ENCODE measurements at regions not wholly inside any gene's neighbourhood (a gene's known extent, or its start where the extent isn't known, plus 50 kb on each side); places are given as distances from the start of the nearest gene placed in this dataset.
A peak's percentile ranks its signal among the peaks of the same experiment; 100 is the strongest.

GRCh38 chr1:199641531-199641930, 386.0 kb upstream of the NR5A2 start:
- Histone ChIP-seq H3K27me3 (replicated peaks) (no peaks in the 10 kb centered on the region), H3K4me1 (replicated peaks) (no peaks in the 10 kb centered on the region), H3K36me3 (no peaks in the 10 kb centered on the region), H3K9me3 (replicated peaks) (no peaks in the 10 kb centered on the region), H3K27ac (no peak overlapping the region), H3K4me3 (no peak overlapping the region)
- no peak for DNase-seq (ENCODE audit: low read depth in 1 of 2, low spot score in 2 of 2)

DNA sequence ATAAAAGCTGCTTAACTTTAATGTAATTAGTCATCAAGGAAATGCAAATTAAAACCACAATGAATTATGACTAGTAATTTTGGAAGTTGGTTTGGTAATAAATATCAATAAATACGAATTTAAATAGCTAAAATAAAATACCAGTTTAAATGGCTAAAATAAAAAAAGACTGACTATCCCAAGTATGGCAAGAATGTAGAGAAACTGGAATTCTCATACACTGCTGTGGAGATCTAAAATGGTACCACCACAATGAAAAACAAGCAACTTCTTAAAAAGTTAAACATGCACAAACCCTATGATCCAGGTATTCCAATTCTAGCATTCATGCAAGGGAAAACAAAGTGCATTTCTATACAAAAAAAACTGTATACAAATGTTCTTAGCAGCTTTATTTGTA, 382.6 kb upstream of the NR5A2 start:
- no peaks in the 10 kb centered on the region for H3K36me3 ChIP-seq

DNA sequence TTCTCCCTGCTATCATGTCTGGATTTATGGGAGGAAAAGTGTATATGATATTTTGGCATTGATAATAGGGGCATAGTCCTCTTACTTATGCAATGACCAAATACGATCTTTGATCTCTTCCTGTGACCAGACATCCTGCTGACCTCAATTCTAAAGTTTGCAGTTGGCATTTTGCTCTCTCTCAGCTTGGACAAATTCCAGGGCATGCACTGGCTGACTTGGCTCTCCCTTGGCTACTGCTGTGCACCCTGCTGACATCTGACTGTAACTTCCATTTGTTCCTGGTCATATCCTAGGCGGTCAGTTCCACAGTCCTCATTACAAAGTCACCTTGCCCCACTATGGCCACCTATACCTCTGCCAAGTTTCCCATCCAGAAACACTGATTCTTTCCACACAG, 380.7 kb upstream of the NR5A2 start:
- DNase-seq (ENCODE audit: low read depth in 1 of 2, low spot score in 2 of 2), result no peak
- Histone ChIP-seq H3K4me3 (no peak overlapping the region), H3K9me3 (replicated peaks) (no peaks in the 10 kb centered on the region), H3K36me3 (no peaks in the 10 kb centered on the region), H3K27ac (no peak overlapping the region), H3K4me1 (replicated peaks) (no peaks in the 10 kb centered on the region), H3K27me3 (replicated peaks) (no peaks in the 10 kb centered on the region)

More for the DNA sequence above, 382.6 kb upstream of the NR5A2 start:
- H3K9me3 ChIP-seq (replicated peaks), result no peaks in the 10 kb centered on the region
- no peaks in the 10 kb centered on the region for H3K27me3 ChIP-seq (replicated peaks)
- no peaks in the 10 kb centered on the region for H3K4me1 ChIP-seq (replicated peaks)
- DNase-seq (ENCODE audit: low read depth in 1 of 2, low spot score in 2 of 2), result no peak
- no peak overlapping the region for H3K27ac ChIP-seq
- no peak overlapping the region for H3K4me3 ChIP-seq

DNA sequence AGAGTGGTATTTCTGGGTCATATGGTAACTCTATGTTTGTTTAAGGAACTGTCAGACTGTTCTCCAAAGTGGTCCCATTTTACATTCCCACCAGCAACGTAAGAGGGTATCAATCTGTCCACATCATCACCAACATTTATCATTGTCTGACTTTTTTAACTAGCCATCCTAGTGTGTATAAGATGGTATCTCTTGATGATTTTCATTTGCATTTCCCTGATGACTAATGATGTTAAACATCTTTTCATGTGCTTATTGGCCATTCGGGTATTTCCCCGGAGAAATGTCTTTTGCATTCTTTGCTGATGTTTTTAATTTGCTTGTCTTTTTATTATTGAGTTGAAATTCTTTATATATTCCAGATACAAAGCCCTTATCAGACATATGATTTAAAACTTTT, 370.1 kb upstream of the NR5A2 start:
- no peaks in the 10 kb centered on the region for H3K27me3 ChIP-seq (replicated peaks)
- H3K4me3 ChIP-seq, result no peak overlapping the region
- no peaks in the 10 kb centered on the region for H3K9me3 ChIP-seq (replicated peaks)
- H3K4me1 ChIP-seq (replicated peaks), result no peaks in the 10 kb centered on the region
- DNase-seq (ENCODE audit: low read depth in 1 of 2, low spot score in 2 of 2), result no peak
- no peak overlapping the region for H3K27ac ChIP-seq
- no peaks in the 10 kb centered on the region for H3K36me3 ChIP-seq

DNA sequence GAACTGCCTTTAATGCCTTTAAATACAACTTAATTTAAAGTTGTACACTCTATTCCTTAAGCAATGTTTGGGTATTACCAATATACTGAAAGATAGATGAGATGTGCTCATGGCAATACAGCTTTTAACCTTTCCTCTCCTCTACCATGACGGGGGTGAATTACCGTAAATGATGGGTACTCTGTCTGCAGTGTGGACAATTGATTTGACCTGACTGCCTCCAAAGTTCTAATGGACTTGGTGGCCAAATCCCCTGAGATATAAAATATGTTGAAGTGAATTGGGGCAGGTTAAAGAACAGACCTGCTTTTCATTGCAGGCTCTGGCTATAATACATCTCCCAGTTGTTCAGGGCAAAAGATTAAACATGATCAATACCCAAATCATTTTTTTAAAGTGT, 367.4 kb upstream of the NR5A2 start:
- no peaks in the 10 kb centered on the region for H3K9me3 ChIP-seq (replicated peaks)
- no peak overlapping the region for H3K27ac ChIP-seq
- no peaks in the 10 kb centered on the region for H3K36me3 ChIP-seq
- DNase-seq (ENCODE audit: low read depth in 1 of 2, low spot score in 2 of 2), result no peak
- H3K4me3 ChIP-seq, result no peak overlapping the region
- no peaks in the 10 kb centered on the region for H3K4me1 ChIP-seq (replicated peaks)
- H3K27me3 ChIP-seq (replicated peaks), result no peaks in the 10 kb centered on the region

GRCh38 chr1:199665371-199665770, 362.1 kb upstream of the NR5A2 start:
- Histone ChIP-seq H3K27ac (no peak overlapping the region), H3K36me3 (no peaks in the 10 kb centered on the region), H3K4me3 (no peak overlapping the region), H3K27me3 (replicated peaks) (no peaks in the 10 kb centered on the region), H3K9me3 (replicated peaks) (no peaks in the 10 kb centered on the region), H3K4me1 (replicated peaks) (no peaks in the 10 kb centered on the region)
- DNase-seq (ENCODE audit: low read depth in 1 of 2, low spot score in 2 of 2), result no peak

GRCh38 chr1:199667089-199667488, 360.4 kb upstream of the NR5A2 start:
- Histone ChIP-seq H3K36me3 (no peaks in the 10 kb centered on the region), H3K27ac (no peak overlapping the region), H3K4me1 (replicated peaks) (no peaks in the 10 kb centered on the region), H3K4me3 (no peak overlapping the region), H3K27me3 (replicated peaks) (no peaks in the 10 kb centered on the region), H3K9me3 (replicated peaks) (no peaks in the 10 kb centered on the region)
- DNase-seq (ENCODE audit: low read depth in 1 of 2, low spot score in 2 of 2), result no peak

- DNase-seq (ENCODE audit: low read depth in 1 of 2, low spot score in 2 of 2), result no peak
- Histone ChIP-seq H3K36me3 (no peaks in the 10 kb centered on the region), H3K9me3 (replicated peaks) (no peaks in the 10 kb centered on the region), H3K27me3 (replicated peaks) (no peaks in the 10 kb centered on the region), H3K4me3 (no peak overlapping the region), H3K27ac (no peak overlapping the region), H3K4me1 (replicated peaks) (no peaks in the 10 kb centered on the region)
Measured at GRCh38 chr1:199669916-199670315, 357.6 kb upstream of the NR5A2 start.

GRCh38 chr1:199671684-199672083, 355.8 kb upstream of the NR5A2 start:
- Histone ChIP-seq H3K27ac (no peak overlapping the region), H3K36me3 (no peaks in the 10 kb centered on the region), H3K4me1 (replicated peaks) (no peaks in the 10 kb centered on the region), H3K9me3 (replicated peaks) (no peaks in the 10 kb centered on the region), H3K27me3 (replicated peaks) (no peaks in the 10 kb centered on the region), H3K4me3 (no peak overlapping the region)
- no peak for DNase-seq (ENCODE audit: low read depth in 1 of 2, low spot score in 2 of 2)

- Histone ChIP-seq H3K36me3 (no peaks in the 10 kb centered on the region), H3K27me3 (replicated peaks) (no peaks in the 10 kb centered on the region; the same call in 1 of the 2 replicates), H3K4me1 (replicated peaks) (no peaks in the 10 kb centered on the region), H3K27ac (no peak overlapping the region), H3K4me3 (no peak overlapping the region), H3K9me3 (replicated peaks) (no peaks in the 10 kb centered on the region)
- DNase-seq (ENCODE audit: low read depth in 1 of 2, low spot score in 2 of 2), result no peak
Measured at GRCh38 chr1:199675937-199676336, 351.6 kb upstream of the NR5A2 start.

DNA sequence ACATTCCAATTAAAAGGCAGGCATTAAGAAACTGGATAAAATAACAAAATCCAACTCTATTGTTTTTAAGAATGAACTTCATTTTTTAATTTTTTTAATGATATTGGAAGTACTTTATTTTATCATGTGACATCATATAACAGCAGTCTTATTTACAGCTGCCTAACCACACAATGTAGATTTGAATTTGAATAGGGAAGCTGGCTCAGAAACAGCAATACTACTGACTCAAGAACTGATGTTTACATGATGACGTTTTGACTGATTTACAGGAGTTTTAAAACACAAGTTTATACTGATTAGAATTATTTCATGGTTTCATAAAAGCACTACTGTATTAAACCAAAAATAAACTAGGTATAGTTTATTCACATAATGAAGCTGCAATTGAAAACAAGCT, 348.7 kb upstream of the NR5A2 start:
- H3K36me3 ChIP-seq, result no peaks in the 10 kb centered on the region
- H3K4me3 ChIP-seq, result no peak overlapping the region
- H3K27me3 ChIP-seq (replicated peaks), result no peaks in the 10 kb centered on the region; the same call in 1 of the 2 replicates
- no peak for DNase-seq (ENCODE audit: low read depth in 1 of 2, low spot score in 2 of 2)
- H3K4me1 ChIP-seq (replicated peaks), result no peaks in the 10 kb centered on the region
- no peak overlapping the region for H3K27ac ChIP-seq
- H3K9me3 ChIP-seq (replicated peaks), result no peaks in the 10 kb centered on the region

GRCh38 chr1:199682081-199682480, 345.4 kb upstream of the NR5A2 start:
- no peak for DNase-seq (ENCODE audit: low read depth in 1 of 2, low spot score in 2 of 2)
- Histone ChIP-seq H3K9me3 (replicated peaks) (no peaks in the 10 kb centered on the region), H3K4me1 (replicated peaks) (peaks cover 24% of the 10 kb centered on the region), H3K4me3 (no peak overlapping the region), H3K27me3 (replicated peaks) (no peaks in the 10 kb centered on the region; the same call in 1 of the 2 replicates), H3K27ac (no peak overlapping the region), H3K36me3 (no peaks in the 10 kb centered on the region)

- Histone ChIP-seq H3K4me1 (replicated peaks) (peaks cover 35% of the 10 kb centered on the region), H3K36me3 (no peaks in the 10 kb centered on the region), H3K4me3 (no peak overlapping the region), H3K27me3 (replicated peaks) (no peaks in the 10 kb centered on the region), H3K27ac (no peak overlapping the region), H3K9me3 (replicated peaks) (no peaks in the 10 kb centered on the region)
- peak in 1 of 2 experiments; percentile 59 for DNase-seq (ENCODE audit: low read depth in 1 of 2, low spot score in 2 of 2)
Measured at GRCh38 chr1:199684686-199685273, 342.7 kb upstream of the NR5A2 start.

DNA sequence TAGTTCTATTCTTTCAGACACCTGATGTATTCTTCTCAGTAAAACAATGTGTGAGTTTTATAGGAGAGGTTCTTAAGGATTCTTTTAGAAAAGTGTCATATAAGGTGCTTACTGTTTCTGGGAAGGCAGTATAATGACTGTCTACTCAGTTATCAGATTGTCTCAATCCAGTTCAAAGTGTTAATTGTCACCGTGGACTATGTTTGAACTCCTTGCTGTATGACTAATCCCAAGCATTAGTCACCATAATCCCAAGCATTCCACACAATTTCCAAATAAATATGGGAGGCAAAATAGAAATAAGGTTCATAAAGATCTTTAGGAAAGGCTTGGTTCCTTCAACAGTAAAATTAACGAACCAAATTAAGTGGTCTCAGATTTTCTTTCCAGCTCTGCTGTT, 342.1 kb upstream of the NR5A2 start:
- H3K4me3 ChIP-seq, result no peak overlapping the region
- DNase-seq (ENCODE audit: low read depth in 1 of 2, low spot score in 2 of 2), result peak in 1 of 2 experiments; percentile 47
- no peaks in the 10 kb centered on the region for H3K9me3 ChIP-seq (replicated peaks)
- H3K36me3 ChIP-seq, result no peaks in the 10 kb centered on the region
- H3K27me3 ChIP-seq (replicated peaks), result no peaks in the 10 kb centered on the region
- no peak overlapping the region for H3K27ac ChIP-seq
- H3K4me1 ChIP-seq (replicated peaks), result peaks cover 41% of the 10 kb centered on the region

DNA sequence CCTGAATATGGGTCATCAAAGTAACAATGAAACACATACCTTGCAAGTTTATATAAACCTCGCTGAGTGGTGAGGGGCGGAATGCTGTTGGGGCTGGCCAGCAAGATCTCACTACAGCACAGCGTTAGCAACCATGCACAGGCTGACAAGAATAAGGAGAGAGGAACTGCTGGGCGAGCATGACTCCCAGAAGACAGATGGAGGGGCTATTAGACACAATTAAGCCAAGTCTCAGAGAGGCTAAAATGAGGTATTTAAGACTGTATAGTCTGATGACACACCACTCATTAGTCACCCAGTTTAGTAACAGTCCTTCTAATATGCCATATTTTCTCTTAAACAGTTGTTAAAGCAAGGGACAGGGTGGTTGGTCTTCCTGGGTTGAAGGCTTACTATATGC, 340.2 kb upstream of the NR5A2 start:
- no peaks in the 10 kb centered on the region for H3K9me3 ChIP-seq (replicated peaks)
- H3K36me3 ChIP-seq, result no peaks in the 10 kb centered on the region
- H3K27ac ChIP-seq, result no peak overlapping the region
- no peak overlapping the region for H3K4me3 ChIP-seq
- no peaks in the 10 kb centered on the region for H3K27me3 ChIP-seq (replicated peaks)
- H3K4me1 ChIP-seq (replicated peaks), result peaks cover 56% of the 10 kb centered on the region
- DNase-seq (ENCODE audit: low read depth in 1 of 2, low spot score in 2 of 2), result peak; percentile 46 to 57
